IMR-90 (cell line): ENCODE measurements at regions not wholly inside any gene's neighbourhood (a gene's known extent, or its start where the extent isn't known, plus 50 kb on each side); places are given as distances from the start of the nearest gene placed in this dataset.

Source experiments
- ATAC-seq: fragments of 200-7000 bp; cut with Tn5 transposase; 2 replicates; pipeline ENCODE4 v1.9.1; 2020; ENCODE audit warnings: low read depth, mild to moderate bottlenecking, moderate library complexity
- BruUV-seq: library from RNA; stranded (reverse); fragments of 400-500 nt; replicated peaks from 2 replicates; lab custom pipeline; 2021; lab: Mats Ljungman, UMichigan
- CTCF ChIA-PET: fragments of 300-600 bp; formaldehyde crosslinking; extraction: SDS; loops from one replicate; lab custom pipeline; 2021; ENCODE audit warnings: antibody characterized with exemption; lab: Yijun Ruan, JAX
- POLR2A ChIA-PET: fragments of 300-600 bp; sonication (Branson Sonifier 250); formaldehyde crosslinking; loops from one replicate; lab custom pipeline; 2022; ENCODE audit warnings: antibody characterized with exemption; ENCODE audit not compliant: unreplicated experiment; lab: Charles Lee
- DNase-seq: peaks from one replicate; pipeline ENCODE4 v3.0.0; 2013
- H2AFZ ChIP-seq: replicated peaks from 2 replicates; pipeline ENCODE3; 2013; ENCODE audit warnings: low read length, mild to moderate bottlenecking; ENCODE audit not compliant: poor library complexity
- H2AK5ac ChIP-seq: 2 replicates; pipeline ENCODE4 v1.6.1; 2013; ENCODE audit warnings: low read depth, low read length, inconsistent platforms
- H2AK9ac ChIP-seq: replicated peaks from 2 replicates; pipeline ENCODE3; 2013; ENCODE audit warnings: mild to moderate bottlenecking, low read depth, low read length, moderate library complexity; ENCODE audit not compliant: poor library complexity
- H2BK120ac ChIP-seq: 2 replicates; pipeline ENCODE4 v1.6.1; 2013; ENCODE audit warnings: low read depth, low read length, inconsistent platforms
- H2BK15ac ChIP-seq: 3 replicates; pipeline ENCODE4 v1.6.1; 2013; ENCODE audit warnings: low read depth, low read length, inconsistent platforms
- H2BK20ac ChIP-seq: 2 replicates; pipeline ENCODE4 v1.6.1; 2013; ENCODE audit warnings: low read depth, mild to moderate bottlenecking, inconsistent platforms, low read length, moderate library complexity
- H2BK5ac ChIP-seq: 2 replicates; pipeline ENCODE4 v1.6.1; 2013; ENCODE audit warnings: mild to moderate bottlenecking, low read depth, low read length, inconsistent platforms; ENCODE audit not compliant: poor library complexity, severe bottlenecking
- H3K14ac ChIP-seq: replicated peaks from 2 replicates; pipeline ENCODE4 v1.6.1; 2013; ENCODE audit warnings: low read depth, low read length, inconsistent platforms
- H3K18ac ChIP-seq: 2 replicates; pipeline ENCODE4 v1.6.1; 2013; ENCODE audit warnings: low read depth, low read length, control low read depth
- H3K23ac ChIP-seq: 2 replicates; pipeline ENCODE4 v1.6.1; 2013; ENCODE audit warnings: low read depth, low read length, inconsistent platforms
- H3K27ac ChIP-seq: 2 replicates; pipeline ENCODE4 v1.5.1; 2013; ENCODE audit warnings: mild to moderate bottlenecking, control low read depth, low read length; ENCODE audit not compliant: insufficient read depth
- H3K27me3 ChIP-seq: 2 replicates; pipeline ENCODE4 v1.6.1; 2013; ENCODE audit warnings: low read length; ENCODE audit not compliant: control insufficient read depth, insufficient read depth
- H3K36me3 ChIP-seq: 2 replicates; pipeline ENCODE4 v1.6.1; 2013; ENCODE audit warnings: low read length, mixed read lengths; ENCODE audit not compliant: control insufficient read depth, insufficient read depth
- H3K4ac ChIP-seq: 2 replicates; pipeline ENCODE4 v1.6.1; 2013; ENCODE audit warnings: low read depth, low read length, inconsistent platforms
- H3K4me1 ChIP-seq: 2 replicates; pipeline ENCODE4 v1.6.1; 2013; ENCODE audit warnings: low read length, mixed read lengths; ENCODE audit not compliant: control insufficient read depth, insufficient read depth
- H3K4me2 ChIP-seq: 2 replicates; pipeline ENCODE4 v1.6.1; 2013; ENCODE audit warnings: low read depth, mild to moderate bottlenecking, control low read depth, low read length, moderate library complexity
- H3K4me3 ChIP-seq: 2 replicates; pipeline ENCODE4 v1.5.1; 2013; ENCODE audit warnings: low read depth, mild to moderate bottlenecking, control low read depth, low read length, moderate library complexity; ENCODE audit not compliant: insufficient read depth
- H3K56ac ChIP-seq: 2 replicates; pipeline ENCODE4 v1.6.1; 2013; ENCODE audit warnings: low read length, inconsistent platforms; ENCODE audit not compliant: insufficient read depth; ENCODE audit errors: extremely low read depth
- H3K79me1 ChIP-seq, 2 experiments: 2 replicates each; pipeline ENCODE4 v1.6.1; 2013; ENCODE audit warnings: low read length in 2 of 2, inconsistent platforms in 1 of 2, low read depth in 1 of 2
- H3K9ac ChIP-seq: 2 replicates; pipeline ENCODE4 v1.6.1; 2013; ENCODE audit warnings: low read depth, low read length, control low read depth
- H3K9me1 ChIP-seq: 2 replicates; pipeline ENCODE4 v1.6.1; 2013; ENCODE audit warnings: low read length, inconsistent platforms; ENCODE audit not compliant: insufficient read depth
- H3K9me3 ChIP-seq: 2 replicates; pipeline ENCODE4 v1.6.1; 2013; ENCODE audit warnings: low read length; ENCODE audit not compliant: control insufficient read depth, insufficient read depth
- H4K20me1 ChIP-seq: 2 replicates; pipeline ENCODE4 v1.6.1; 2013; ENCODE audit warnings: low read length, inconsistent platforms; ENCODE audit not compliant: insufficient read depth
- H4K5ac ChIP-seq: 2 replicates; pipeline ENCODE4 v1.6.1; 2013; ENCODE audit warnings: mild to moderate bottlenecking, low read depth, low read length, control low read depth
- H4K8ac ChIP-seq, 2 experiments: 2 replicates each; pipeline ENCODE4 v1.6.1; 2013; ENCODE audit warnings: low read depth in 2 of 2, low read length in 2 of 2, control low read depth in 1 of 2, inconsistent platforms in 1 of 2
- H4K91ac ChIP-seq: 2 replicates; pipeline ENCODE4 v1.6.1; 2013; ENCODE audit warnings: low read depth, low read length, inconsistent platforms; ENCODE audit not compliant: insufficient read depth
- FOS ChIP-seq: fragments of 150-350 bp; IDR thresholded peaks from 2 replicates; pipeline ENCODE4 v1.6.1; 2016; ENCODE audit warnings: low read depth, low read length
- MAFK ChIP-seq: IDR thresholded peaks from 2 replicates; pipeline ENCODE4 v1.6.1; 2012; ENCODE audit warnings: low read depth, low read length, improper control_type of control experiment
- MAZ ChIP-seq: IDR thresholded peaks from 2 replicates; pipeline ENCODE4 v1.6.1; 2012; ENCODE audit warnings: low read depth, mild to moderate bottlenecking, low read length, improper control_type of control experiment, moderate library complexity, borderline replicate concordance
- MXI1 ChIP-seq: IDR thresholded peaks from 2 replicates; pipeline ENCODE4 v1.6.1; 2012; ENCODE audit warnings: low read depth, mild to moderate bottlenecking, low read length, moderate library complexity, borderline replicate concordance
- RFX5 ChIP-seq: IDR thresholded peaks from 2 replicates; pipeline ENCODE4 v1.8.0; 2012; ENCODE audit warnings: low read depth, mild to moderate bottlenecking, low read length, moderate library complexity
- SMC3 ChIP-seq: fragments of 150-350 bp; IDR thresholded peaks from 2 replicates; pipeline ENCODE4 v1.6.1; 2016; ENCODE audit warnings: low read depth, mild to moderate bottlenecking, antibody characterized with exemption, low read length, moderate library complexity
- USF2 ChIP-seq: fragments of 150-350 bp; IDR thresholded peaks from 2 replicates; pipeline ENCODE4 v1.6.1; 2017; ENCODE audit warnings: mild to moderate bottlenecking, antibody characterized with exemption, low read length, low read depth
- WGBS, 2 experiments: methylation state at CpG; one replicate each; pipeline versions ENCODE4 v1.1.5 to v1.1.7; 2013; ENCODE audit warnings: missing lambda C conversion rate in 2 of 2; ENCODE audit not compliant: insufficient read length in 1 of 2; ENCODE audit errors: extremely low coverage in 2 of 2; 5-methylcytosine and 5-hydroxymethylcytosine counted together
- dilution Hi-C: fragments of 300-500 bp; cut with HindIII; formaldehyde crosslinking; loops from one replicate; pipeline ENCODE4 v1.14.3; 2018; ENCODE audit warnings: low sequenced_read_pairs; ENCODE audit not compliant: unreplicated experiment
- in situ Hi-C: fragments of 300-500 bp; cut with MboI; formaldehyde crosslinking; loops from 3 replicates; pipeline ENCODE4 v1.14.3; 2019; ENCODE audit warnings: low sequenced_read_pairs, inconsistent platforms, mixed read lengths
- intact Hi-C: fragments of 100-400 bp; cut with micrococcal nuclease; formaldehyde crosslinking; loops from 2 replicates; pipeline ENCODE4 v1.10.0; 2022
- TF ChIP-seq, protein P1 (sequence below): fragments of 150-350 bp; IDR thresholded peaks from 2 replicates; pipeline ENCODE4 v1.6.1; 2016; ENCODE audit warnings: low read depth, mild to moderate bottlenecking, low read length, moderate library complexity, borderline replicate concordance

DNA sequence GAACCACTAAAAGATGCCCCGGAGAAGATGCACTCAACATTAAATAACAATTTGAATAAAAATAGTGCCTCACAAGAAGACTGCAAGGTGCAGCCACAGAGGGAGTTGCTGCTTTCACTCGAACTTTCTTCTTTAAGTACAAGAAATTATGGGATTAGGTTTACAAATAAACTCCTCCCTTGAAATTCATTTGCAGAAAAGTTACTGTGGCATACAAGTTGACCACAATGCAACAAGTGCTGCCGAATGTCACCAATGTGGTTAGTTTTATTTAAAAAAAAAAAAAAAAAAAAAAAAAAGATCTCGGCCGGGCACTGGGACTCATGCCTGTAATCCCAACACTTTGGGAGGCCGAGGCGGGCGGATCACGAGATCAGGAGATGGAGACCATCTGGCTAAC is 76.8 kb upstream of the RAB4A start:
- H3K4me3 ChIP-seq: no peak overlapping the region
- no peak overlapping the region for H2BK20ac ChIP-seq
- no peak for DNase-seq
- no peak overlapping the region for H3K27ac ChIP-seq
- no peak overlapping the region for H3K18ac ChIP-seq
- H3K14ac ChIP-seq: no peak overlapping the region
- ChIA-PET POLR2A (no interaction called here), CTCF (interaction anchor here (0.7 kb wide), 1 partner anchor 184 kb away, joined by 3 read pairs; no protein-coding TSS in a partner anchor)
- BruUV-seq: no TSS peak
- no peak overlapping the region for H3K9ac ChIP-seq
- no peak overlapping the region for H2AK9ac ChIP-seq
- no peak overlapping the region for H2AFZ ChIP-seq
- H3K23ac ChIP-seq: no peak overlapping the region
- H2BK120ac ChIP-seq: no peak overlapping the region
- no peak for ATAC-seq
- H3K36me3 ChIP-seq: no peaks in the 10 kb centered on the region
- no peaks in the 10 kb centered on the region for H3K9me3 ChIP-seq
- H2BK15ac ChIP-seq: no peak overlapping the region
- in situ Hi-C loops (no loop called here), dilution Hi-C loops (no loop called here), intact Hi-C loops (no loop called here)
- WGBS, 2 experiments: no CpG with 5 or more reads among the region's 9 CpGs
- H3K9me1 ChIP-seq: peaks cover 8% of the 10 kb centered on the region
- no peak overlapping the region for H2AK5ac ChIP-seq
- H3K79me1 ChIP-seq: no peaks in the 10 kb centered on the region
- H3K4me1 ChIP-seq: peaks cover 11% of the 10 kb centered on the region
- no peak overlapping the region for H4K5ac ChIP-seq
- H2BK5ac ChIP-seq: no peak overlapping the region
- no peak overlapping the region for H3K4me2 ChIP-seq
- no peaks in the 10 kb centered on the region for H4K20me1 ChIP-seq
- no peak overlapping the region for H4K91ac ChIP-seq
- no peak overlapping the region for H4K8ac ChIP-seq
- H3K4ac ChIP-seq: no peak overlapping the region
- no peaks in the 10 kb centered on the region for H3K27me3 ChIP-seq
- no peak for TF ChIP-seq FOS
- no peak for TF ChIP-seq RFX5
- TF ChIP-seq SMC3: no peak
- no peak for TF ChIP-seq USF2
- TF ChIP-seq MAFK: no peak
- no peak for TF ChIP-seq MAZ
- TF ChIP-seq, protein P1, sequence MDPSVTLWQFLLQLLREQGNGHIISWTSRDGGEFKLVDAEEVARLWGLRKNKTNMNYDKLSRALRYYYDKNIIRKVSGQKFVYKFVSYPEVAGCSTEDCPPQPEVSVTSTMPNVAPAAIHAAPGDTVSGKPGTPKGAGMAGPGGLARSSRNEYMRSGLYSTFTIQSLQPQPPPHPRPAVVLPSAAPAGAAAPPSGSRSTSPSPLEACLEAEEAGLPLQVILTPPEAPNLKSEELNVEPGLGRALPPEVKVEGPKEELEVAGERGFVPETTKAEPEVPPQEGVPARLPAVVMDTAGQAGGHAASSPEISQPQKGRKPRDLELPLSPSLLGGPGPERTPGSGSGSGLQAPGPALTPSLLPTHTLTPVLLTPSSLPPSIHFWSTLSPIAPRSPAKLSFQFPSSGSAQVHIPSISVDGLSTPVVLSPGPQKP: no peak
- TF ChIP-seq MXI1: no peak
- H3K56ac ChIP-seq: no peak overlapping the region
